HEK293 (cell line): ENCODE measurements at regions not wholly inside any gene's neighbourhood (a gene's known extent, or its start where the extent isn't known, plus 50 kb on each side); places are given as distances from the start of the nearest gene placed in this dataset.

Source experiments
- CTCF ChIP-seq: fragments of 450-650 bp; formaldehyde crosslinking; IDR thresholded peaks from 2 replicates; pipeline ENCODE4 v1.5.1; 2016; ENCODE audit warnings: missing biosample characterization, missing genetic modification characterization
- SP2 ChIP-seq: fragments of 450-650 bp; formaldehyde crosslinking; IDR thresholded peaks from 2 replicates; pipeline ENCODE4 v1.5.1; 2016; ENCODE audit warnings: missing biosample characterization, missing genetic modification characterization
- ZFP37 ChIP-seq: fragments of 450-650 bp; formaldehyde crosslinking; IDR thresholded peaks from 2 replicates; pipeline ENCODE4 v1.5.1; 2016; ENCODE audit warnings: missing biosample characterization, missing genetic modification characterization
- ZNF274 ChIP-seq, 2 experiments: fragments of 200-500 bp in 1 of 2; fragments of 450-650 bp in 1 of 2; sonication (Bioruptor generic) in 1 of 2; formaldehyde crosslinking in 1 of 2; IDR thresholded peaks; 2 replicates each; pipeline versions ENCODE4 v1.5.1 to v1.6.1; 2014 to 2016; ENCODE audit warnings: borderline replicate concordance in 1 of 2, inconsistent platforms in 1 of 2, low read length in 1 of 2, missing biosample characterization in 1 of 2, missing genetic modification characterization in 1 of 2
- ZNF366 ChIP-seq: fragments of 450-650 bp; formaldehyde crosslinking; conservative IDR thresholded peaks from 2 replicates; pipeline ENCODE4 v1.5.1; 2016; ENCODE audit warnings: missing biosample characterization, missing genetic modification characterization
- ZNF449 ChIP-seq: fragments of 450-650 bp; formaldehyde crosslinking; IDR thresholded peaks from 2 replicates; pipeline ENCODE4 v1.5.1; 2017; ENCODE audit warnings: missing biosample characterization, mild to moderate bottlenecking, missing genetic modification characterization, moderate library complexity
- TF ChIP-seq, protein P1 (sequence below): fragments of 450-650 bp; formaldehyde crosslinking; IDR thresholded peaks from 2 replicates; pipeline ENCODE4 v1.5.1; 2016; ENCODE audit warnings: missing biosample characterization, missing genetic modification characterization

GRCh38 chr19:5237190-5237780 lies 103.3 kb downstream of the PTPRS start:
- TF ChIP-seq ZFP37 (tag by site-specific recombination) = no peak
- TF ChIP-seq ZNF274 (IDR thresholded peaks at IDR 0.05; ENCODE audit: low read length) = no peak
- TF ChIP-seq ZNF274 (tag by site-specific recombination; IDR thresholded peaks at IDR 0.05; ENCODE audit: borderline replicate concordance) = no peak
- no peak for TF ChIP-seq SP2 (tag by site-specific recombination)
- no peak for TF ChIP-seq CTCF (tag by site-specific recombination)
- TF ChIP-seq ZNF366 (tag by site-specific recombination) = no peak
- no peak for TF ChIP-seq ZNF449
- TF ChIP-seq, protein P1, sequence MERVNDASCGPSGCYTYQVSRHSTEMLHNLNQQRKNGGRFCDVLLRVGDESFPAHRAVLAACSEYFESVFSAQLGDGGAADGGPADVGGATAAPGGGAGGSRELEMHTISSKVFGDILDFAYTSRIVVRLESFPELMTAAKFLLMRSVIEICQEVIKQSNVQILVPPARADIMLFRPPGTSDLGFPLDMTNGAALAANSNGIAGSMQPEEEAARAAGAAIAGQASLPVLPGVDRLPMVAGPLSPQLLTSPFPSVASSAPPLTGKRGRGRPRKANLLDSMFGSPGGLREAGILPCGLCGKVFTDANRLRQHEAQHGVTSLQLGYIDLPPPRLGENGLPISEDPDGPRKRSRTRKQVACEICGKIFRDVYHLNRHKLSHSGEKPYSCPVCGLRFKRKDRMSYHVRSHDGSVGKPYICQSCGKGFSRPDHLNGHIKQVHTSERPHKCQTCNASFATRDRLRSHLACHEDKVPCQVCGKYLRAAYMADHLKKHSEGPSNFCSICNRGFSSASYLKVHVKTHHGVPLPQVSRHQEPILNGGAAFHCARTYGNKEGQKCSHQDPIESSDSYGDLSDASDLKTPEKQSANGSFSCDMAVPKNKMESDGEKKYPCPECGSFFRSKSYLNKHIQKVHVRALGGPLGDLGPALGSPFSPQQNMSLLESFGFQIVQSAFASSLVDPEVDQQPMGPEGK (tag by site-specific recombination) = no peak
